HepG2 (cell line): ENCODE measurements at regions not wholly inside any gene's neighbourhood (a gene's known extent, or its start where the extent isn't known, plus 50 kb on each side); places are given as distances from the start of the nearest gene placed in this dataset.
A peak's percentile ranks its signal among the peaks of the same experiment; 100 is the strongest.

Experiments
- GABPB1 ChIP-seq: IDR thresholded peaks from 2 replicates; pipeline ENCODE4 v1.6.1; 2016; ENCODE audit warnings: mild to moderate bottlenecking, missing genetic modification reagents, moderate library complexity, missing compliant biosample characterization
- GATAD1 ChIP-seq: IDR thresholded peaks from 2 replicates; pipeline ENCODE4 v1.6.1; 2016; ENCODE audit warnings: missing genetic modification reagents, missing compliant biosample characterization
- GTF2F1 ChIP-seq: fragments of 150-350 bp; IDR thresholded peaks from 2 replicates; pipeline ENCODE4 v1.6.1; 2014; ENCODE audit warnings: low read length
- KAT7 ChIP-seq: IDR thresholded peaks from 2 replicates; pipeline ENCODE4 v1.6.1; 2018; ENCODE audit warnings: borderline replicate concordance, missing compliant biosample characterization
- NONO ChIP-seq, 2 experiments: fragments of 450-650 bp in 1 of 2; sonication (generic) in 1 of 2; formaldehyde crosslinking in 1 of 2; IDR thresholded peaks in 1 of 2; conservative IDR thresholded peaks in 1 of 2; 2 replicates each; pipeline versions ENCODE4 v1.6.1 to v1.8.0; 2017 to 2022; ENCODE audit warnings: mild to moderate bottlenecking in 1 of 2, missing genetic modification reagents in 1 of 2, moderate library complexity in 1 of 2
- PTBP1 ChIP-seq: fragments of 200-400 bp; formaldehyde crosslinking; IDR thresholded peaks from 2 replicates; pipeline ENCODE4 v1.6.1; 2018; ENCODE audit warnings: low read length, low read depth; ENCODE audit not compliant: poor library complexity, severe bottlenecking
- REL ChIP-seq: sonication (generic); formaldehyde crosslinking; conservative IDR thresholded peaks from 2 replicates; pipeline ENCODE4 v1.8.0; 2022; ENCODE audit warnings: mild to moderate bottlenecking, missing genetic modification reagents, moderate library complexity
- TBP ChIP-seq: sonication (generic); formaldehyde crosslinking; IDR thresholded peaks from 2 replicates; pipeline ENCODE4 v1.5.0; 2020; ENCODE audit warnings: missing genetic modification reagents
- ZNF138 ChIP-seq: sonication (generic); formaldehyde crosslinking; IDR thresholded peaks from 2 replicates; pipeline ENCODE4 v1.5.0; 2020; ENCODE audit warnings: mild to moderate bottlenecking, low read depth, missing genetic modification reagents
- ZNF260 ChIP-seq: sonication (generic); formaldehyde crosslinking; IDR thresholded peaks from 2 replicates; pipeline ENCODE4 v1.4.0; 2020; ENCODE audit warnings: missing genetic modification reagents, low read depth, mild to moderate bottlenecking, borderline replicate concordance
- ZSCAN12 ChIP-seq: sonication (generic); formaldehyde crosslinking; IDR thresholded peaks from 2 replicates; pipeline ENCODE4 v1.9.0; 2021; ENCODE audit warnings: mild to moderate bottlenecking, missing genetic modification reagents
- TF ChIP-seq, protein P1 (sequence below): sonication (generic); formaldehyde crosslinking; IDR thresholded peaks from 2 replicates; pipeline ENCODE4 v1.8.1; 2023; ENCODE audit warnings: missing genetic modification reagents, mild to moderate bottlenecking, borderline replicate concordance
- TF ChIP-seq, protein P2 (sequence below): sonication (generic); formaldehyde crosslinking; IDR thresholded peaks from 2 replicates; pipeline ENCODE4 v1.4.0; 2020; ENCODE audit warnings: missing genetic modification reagents
- TF ChIP-seq, protein P3 (sequence below): sonication (generic); formaldehyde crosslinking; IDR thresholded peaks from 2 replicates; pipeline ENCODE4 v1.5.1; 2020; ENCODE audit warnings: missing genetic modification reagents, mild to moderate bottlenecking, borderline replicate concordance
- TF ChIP-seq, protein P4 (sequence below), 2 experiments: fragments of 450-650 bp in 1 of 2; sonication (generic) in 1 of 2; formaldehyde crosslinking; IDR thresholded peaks; 2 replicates each; pipeline versions ENCODE4 v1.5.0 to v1.8.0; 2020 to 2022; ENCODE audit warnings: mild to moderate bottlenecking in 1 of 2, missing genetic modification reagents in 1 of 2
- TF ChIP-seq, protein P5 (sequence below): sonication (generic); formaldehyde crosslinking; IDR thresholded peaks from 2 replicates; pipeline ENCODE4 v1.4.0; 2020; ENCODE audit warnings: missing genetic modification reagents
- TF ChIP-seq, protein P6 (sequence below): sonication (generic); formaldehyde crosslinking; conservative IDR thresholded peaks from 2 replicates; pipeline ENCODE4 v1.8.0; 2022; ENCODE audit warnings: low read depth, missing genetic modification reagents
- TF ChIP-seq, protein P7 (sequence below): sonication (generic); formaldehyde crosslinking; IDR thresholded peaks from 2 replicates; pipeline ENCODE4 v1.9.0; 2021; ENCODE audit warnings: missing genetic modification reagents, borderline replicate concordance

DNA sequence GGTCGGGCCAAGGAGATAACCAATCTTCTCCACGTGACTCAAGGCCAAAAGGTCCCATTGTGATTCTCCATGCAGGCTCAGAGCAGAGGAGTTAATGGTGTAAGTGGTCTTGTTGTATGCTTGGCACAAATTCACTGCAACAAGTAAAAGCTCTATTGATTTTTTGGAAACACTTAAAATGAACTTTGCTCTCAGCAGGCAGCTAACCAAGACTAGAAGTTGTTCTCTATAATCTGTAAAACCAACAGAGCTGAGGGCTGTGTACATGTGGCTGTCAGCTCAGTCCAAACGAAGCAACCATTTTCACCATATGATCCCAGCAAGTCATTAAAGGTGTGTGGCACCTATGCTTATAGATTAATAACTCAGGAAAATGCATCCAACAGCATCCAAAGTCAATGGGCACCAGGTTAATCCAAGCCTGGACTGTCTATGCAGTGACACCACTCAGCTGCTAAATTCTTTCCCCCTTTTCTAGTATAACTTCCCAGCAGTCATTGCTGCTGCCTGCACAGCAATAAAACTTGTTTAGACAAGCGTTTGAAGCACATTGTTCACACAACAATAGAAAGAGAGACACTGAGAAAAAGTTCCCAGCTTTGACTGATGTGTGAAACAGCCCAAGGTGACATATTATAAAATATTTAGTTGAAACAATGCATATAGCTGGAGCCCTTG lies 603.8 kb upstream of the ADAMTS9 start (continued):
- no peak for TF ChIP-seq PTBP1
- no peak for TF ChIP-seq NONO (IDR thresholded peaks at IDR 0.05)
- TF ChIP-seq NONO (CRISPR knock-in tag; conservative IDR thresholded peaks at IDR 0.05) = peak; percentile 45; the same call in 1 of the 2 replicates
- TF ChIP-seq, protein P1, sequence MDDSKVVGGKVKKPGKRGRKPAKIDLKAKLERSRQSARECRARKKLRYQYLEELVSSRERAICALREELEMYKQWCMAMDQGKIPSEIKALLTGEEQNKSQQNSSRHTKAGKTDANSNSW = no peak
- no peak for TF ChIP-seq ZNF138
- TF ChIP-seq ZNF260 = no peak
- TF ChIP-seq KAT7 (CRISPR knock-in tag) = no peak
- TF ChIP-seq GATAD1 (CRISPR knock-in tag) = no peak
- TF ChIP-seq, protein P2, sequence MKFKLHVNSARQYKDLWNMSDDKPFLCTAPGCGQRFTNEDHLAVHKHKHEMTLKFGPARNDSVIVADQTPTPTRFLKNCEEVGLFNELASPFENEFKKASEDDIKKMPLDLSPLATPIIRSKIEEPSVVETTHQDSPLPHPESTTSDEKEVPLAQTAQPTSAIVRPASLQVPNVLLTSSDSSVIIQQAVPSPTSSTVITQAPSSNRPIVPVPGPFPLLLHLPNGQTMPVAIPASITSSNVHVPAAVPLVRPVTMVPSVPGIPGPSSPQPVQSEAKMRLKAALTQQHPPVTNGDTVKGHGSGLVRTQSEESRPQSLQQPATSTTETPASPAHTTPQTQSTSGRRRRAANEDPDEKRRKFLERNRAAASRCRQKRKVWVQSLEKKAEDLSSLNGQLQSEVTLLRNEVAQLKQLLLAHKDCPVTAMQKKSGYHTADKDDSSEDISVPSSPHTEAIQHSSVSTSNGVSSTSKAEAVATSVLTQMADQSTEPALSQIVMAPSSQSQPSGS (CRISPR knock-in tag) = peak; percentile 16; the same call in 1 of the 2 replicates
- no peak for TF ChIP-seq TBP
- no peak for TF ChIP-seq ZSCAN12 (CRISPR knock-in tag)
- TF ChIP-seq, protein P3, sequence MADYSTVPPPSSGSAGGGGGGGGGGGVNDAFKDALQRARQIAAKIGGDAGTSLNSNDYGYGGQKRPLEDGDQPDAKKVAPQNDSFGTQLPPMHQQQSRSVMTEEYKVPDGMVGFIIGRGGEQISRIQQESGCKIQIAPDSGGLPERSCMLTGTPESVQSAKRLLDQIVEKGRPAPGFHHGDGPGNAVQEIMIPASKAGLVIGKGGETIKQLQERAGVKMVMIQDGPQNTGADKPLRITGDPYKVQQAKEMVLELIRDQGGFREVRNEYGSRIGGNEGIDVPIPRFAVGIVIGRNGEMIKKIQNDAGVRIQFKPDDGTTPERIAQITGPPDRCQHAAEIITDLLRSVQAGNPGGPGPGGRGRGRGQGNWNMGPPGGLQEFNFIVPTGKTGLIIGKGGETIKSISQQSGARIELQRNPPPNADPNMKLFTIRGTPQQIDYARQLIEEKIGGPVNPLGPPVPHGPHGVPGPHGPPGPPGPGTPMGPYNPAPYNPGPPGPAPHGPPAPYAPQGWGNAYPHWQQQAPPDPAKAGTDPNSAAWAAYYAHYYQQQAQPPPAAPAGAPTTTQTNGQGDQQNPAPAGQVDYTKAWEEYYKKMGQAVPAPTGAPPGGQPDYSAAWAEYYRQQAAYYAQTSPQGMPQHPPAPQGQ (CRISPR knock-in tag) = no peak
- TF ChIP-seq, protein P4, sequence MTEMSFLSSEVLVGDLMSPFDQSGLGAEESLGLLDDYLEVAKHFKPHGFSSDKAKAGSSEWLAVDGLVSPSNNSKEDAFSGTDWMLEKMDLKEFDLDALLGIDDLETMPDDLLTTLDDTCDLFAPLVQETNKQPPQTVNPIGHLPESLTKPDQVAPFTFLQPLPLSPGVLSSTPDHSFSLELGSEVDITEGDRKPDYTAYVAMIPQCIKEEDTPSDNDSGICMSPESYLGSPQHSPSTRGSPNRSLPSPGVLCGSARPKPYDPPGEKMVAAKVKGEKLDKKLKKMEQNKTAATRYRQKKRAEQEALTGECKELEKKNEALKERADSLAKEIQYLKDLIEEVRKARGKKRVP (CRISPR knock-in tag; IDR thresholded peaks at IDR 0.05) = no peak
- TF ChIP-seq REL (CRISPR knock-in tag) = no peak
- TF ChIP-seq GABPB1 (CRISPR knock-in tag) = no peak
- TF ChIP-seq GTF2F1 = no peak
- TF ChIP-seq, protein P5, sequence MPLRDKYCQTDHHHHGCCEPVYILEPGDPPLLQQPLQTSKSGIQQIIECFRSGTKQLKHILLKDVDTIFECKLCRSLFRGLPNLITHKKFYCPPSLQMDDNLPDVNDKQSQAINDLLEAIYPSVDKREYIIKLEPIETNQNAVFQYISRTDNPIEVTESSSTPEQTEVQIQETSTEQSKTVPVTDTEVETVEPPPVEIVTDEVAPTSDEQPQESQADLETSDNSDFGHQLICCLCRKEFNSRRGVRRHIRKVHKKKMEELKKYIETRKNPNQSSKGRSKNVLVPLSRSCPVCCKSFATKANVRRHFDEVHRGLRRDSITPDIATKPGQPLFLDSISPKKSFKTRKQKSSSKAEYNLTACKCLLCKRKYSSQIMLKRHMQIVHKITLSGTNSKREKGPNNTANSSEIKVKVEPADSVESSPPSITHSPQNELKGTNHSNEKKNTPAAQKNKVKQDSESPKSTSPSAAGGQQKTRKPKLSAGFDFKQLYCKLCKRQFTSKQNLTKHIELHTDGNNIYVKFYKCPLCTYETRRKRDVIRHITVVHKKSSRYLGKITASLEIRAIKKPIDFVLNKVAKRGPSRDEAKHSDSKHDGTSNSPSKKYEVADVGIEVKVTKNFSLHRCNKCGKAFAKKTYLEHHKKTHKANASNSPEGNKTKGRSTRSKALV (CRISPR knock-in tag) = no peak
- TF ChIP-seq, protein P6, sequence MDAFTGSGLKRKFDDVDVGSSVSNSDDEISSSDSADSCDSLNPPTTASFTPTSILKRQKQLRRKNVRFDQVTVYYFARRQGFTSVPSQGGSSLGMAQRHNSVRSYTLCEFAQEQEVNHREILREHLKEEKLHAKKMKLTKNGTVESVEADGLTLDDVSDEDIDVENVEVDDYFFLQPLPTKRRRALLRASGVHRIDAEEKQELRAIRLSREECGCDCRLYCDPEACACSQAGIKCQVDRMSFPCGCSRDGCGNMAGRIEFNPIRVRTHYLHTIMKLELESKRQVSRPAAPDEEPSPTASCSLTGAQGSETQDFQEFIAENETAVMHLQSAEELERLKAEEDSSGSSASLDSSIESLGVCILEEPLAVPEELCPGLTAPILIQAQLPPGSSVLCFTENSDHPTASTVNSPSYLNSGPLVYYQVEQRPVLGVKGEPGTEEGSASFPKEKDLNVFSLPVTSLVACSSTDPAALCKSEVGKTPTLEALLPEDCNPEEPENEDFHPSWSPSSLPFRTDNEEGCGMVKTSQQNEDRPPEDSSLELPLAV (CRISPR knock-in tag) = no peak
- TF ChIP-seq, protein P7, sequence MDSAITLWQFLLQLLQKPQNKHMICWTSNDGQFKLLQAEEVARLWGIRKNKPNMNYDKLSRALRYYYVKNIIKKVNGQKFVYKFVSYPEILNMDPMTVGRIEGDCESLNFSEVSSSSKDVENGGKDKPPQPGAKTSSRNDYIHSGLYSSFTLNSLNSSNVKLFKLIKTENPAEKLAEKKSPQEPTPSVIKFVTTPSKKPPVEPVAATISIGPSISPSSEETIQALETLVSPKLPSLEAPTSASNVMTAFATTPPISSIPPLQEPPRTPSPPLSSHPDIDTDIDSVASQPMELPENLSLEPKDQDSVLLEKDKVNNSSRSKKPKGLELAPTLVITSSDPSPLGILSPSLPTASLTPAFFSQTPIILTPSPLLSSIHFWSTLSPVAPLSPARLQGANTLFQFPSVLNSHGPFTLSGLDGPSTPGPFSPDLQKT (CRISPR knock-in tag) = no peak
